ENCODE measurements at regions not wholly inside any gene's neighbourhood (a gene's known extent, or its start where the extent isn't known, plus 50 kb on each side); places are given as distances from the start of the nearest gene placed in this dataset.

GRCh38 chr7:106335814-106336213 is 51.0 kb upstream of the NAMPT start:
- no peak for DNase-seq (ENCODE audit: extremely low spot score)
- ChIA-PET CTCF (no interaction called here), POLR2A (no interaction called here)
- no peak for TF ChIP-seq CTCF (IDR thresholded peaks at IDR 0.05; ENCODE audit: control extremely low read depth, extremely low read depth, low read depth, missing control alignments)
